Adrenal gland (tissue), 5 donors: ENCODE measurements at regions not wholly inside any gene's neighbourhood (a gene's known extent, or its start where the extent isn't known, plus 50 kb on each side); places are given as distances from the start of the nearest gene placed in this dataset.

ENCODE experiments used
- POLR2A ChIP-seq, 2 donors: fragments of 450-650 bp; IDR thresholded peaks; one replicate each; pipeline ENCODE4 v1.6.1; 2017; ENCODE audit warnings: antibody characterized with exemption in 2 of 2, mild to moderate bottlenecking in 2 of 2, moderate library complexity in 1 of 2
- TF ChIP-seq, protein P1 (sequence below), 6 experiments: fragments of 450-650 bp in 4 of 6; fragments of 200-600 bp in 2 of 6; sonication (generic) in 1 of 6; IDR thresholded peaks; 1 replicate in 5 of 6; 2 replicates in 1 of 6; pipeline versions ENCODE4 v1.5.1 to v1.8.0; 2016 to 2021; ENCODE audit warnings: antibody characterized with exemption in 6 of 6, mild to moderate bottlenecking in 2 of 6, moderate library complexity in 1 of 6
- donor health status: DM: no; HTN: no; CAD: no.

DNA sequence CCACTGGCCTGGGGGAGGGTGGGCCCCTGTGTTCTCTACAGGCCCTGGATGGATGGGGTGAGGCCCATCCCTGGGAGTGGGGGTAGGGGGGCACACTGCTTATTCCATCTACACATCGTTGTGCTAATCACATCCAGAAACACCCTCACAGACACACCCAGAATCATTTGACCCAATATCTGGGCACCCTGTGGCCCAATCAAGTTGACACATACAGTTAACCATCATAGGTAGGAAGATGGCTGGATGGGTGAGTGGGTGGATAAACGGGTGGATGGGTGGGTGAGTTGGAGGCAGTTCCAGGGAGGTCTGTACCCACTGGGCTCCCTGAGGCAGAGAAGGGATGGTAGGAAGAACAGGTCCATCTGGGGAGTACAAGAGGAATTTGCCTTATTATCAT is 81.3 kb upstream of the LINC01488 start:
- TF ChIP-seq POLR2A (IDR thresholded peaks at IDR 0.05) = no peak
- TF ChIP-seq, protein P1, sequence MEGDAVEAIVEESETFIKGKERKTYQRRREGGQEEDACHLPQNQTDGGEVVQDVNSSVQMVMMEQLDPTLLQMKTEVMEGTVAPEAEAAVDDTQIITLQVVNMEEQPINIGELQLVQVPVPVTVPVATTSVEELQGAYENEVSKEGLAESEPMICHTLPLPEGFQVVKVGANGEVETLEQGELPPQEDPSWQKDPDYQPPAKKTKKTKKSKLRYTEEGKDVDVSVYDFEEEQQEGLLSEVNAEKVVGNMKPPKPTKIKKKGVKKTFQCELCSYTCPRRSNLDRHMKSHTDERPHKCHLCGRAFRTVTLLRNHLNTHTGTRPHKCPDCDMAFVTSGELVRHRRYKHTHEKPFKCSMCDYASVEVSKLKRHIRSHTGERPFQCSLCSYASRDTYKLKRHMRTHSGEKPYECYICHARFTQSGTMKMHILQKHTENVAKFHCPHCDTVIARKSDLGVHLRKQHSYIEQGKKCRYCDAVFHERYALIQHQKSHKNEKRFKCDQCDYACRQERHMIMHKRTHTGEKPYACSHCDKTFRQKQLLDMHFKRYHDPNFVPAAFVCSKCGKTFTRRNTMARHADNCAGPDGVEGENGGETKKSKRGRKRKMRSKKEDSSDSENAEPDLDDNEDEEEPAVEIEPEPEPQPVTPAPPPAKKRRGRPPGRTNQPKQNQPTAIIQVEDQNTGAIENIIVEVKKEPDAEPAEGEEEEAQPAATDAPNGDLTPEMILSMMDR (IDR thresholded peaks at IDR 0.05) = no peak
